HG03139 (cell line): ENCODE measurements at regions not wholly inside any gene's neighbourhood (a gene's known extent, or its start where the extent isn't known, plus 50 kb on each side); places are given as distances from the start of the nearest gene placed in this dataset.
"Not testable (repeated sequence)": the region's sequence is repeated elsewhere in the genome, so short reads cannot be mapped to it uniquely, and the experiment has no call there.

Source experiments
- ATAC-seq: cut with Tn5 transposase; IDR thresholded peaks from one replicate; pipeline ENCODE4 v1.9.1; 2021; ENCODE audit not compliant: unreplicated experiment

- no peak for ATAC-seq
These were observed 800.9 kb downstream of the BCL11A start for GRCh38 chr2:59752512-59752911.

- ATAC-seq, result no peak
These were observed 801.4 kb downstream of the BCL11A start for GRCh38 chr2:59752071-59752470.

DNA sequence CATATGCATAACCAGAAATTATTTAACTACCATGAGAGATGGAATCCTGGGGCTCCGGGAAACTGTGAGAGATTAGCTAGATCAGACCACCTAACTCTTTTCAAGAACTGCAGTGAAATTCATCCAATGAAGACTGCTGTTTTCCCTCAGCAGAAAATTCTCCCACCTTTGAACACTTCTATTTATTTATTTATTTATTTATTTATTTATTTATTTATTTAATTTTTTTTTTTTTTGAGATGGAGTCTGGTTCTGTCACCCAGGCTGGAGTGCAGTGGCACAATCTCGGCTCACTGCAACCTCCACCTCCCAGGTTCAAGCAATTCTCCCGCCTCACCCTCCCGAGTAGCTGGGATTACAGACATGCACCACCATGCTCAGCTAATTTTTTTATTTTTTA lies 802.2 kb downstream of the BCL11A start:
- not testable (repeated sequence) for ATAC-seq

- ATAC-seq, result no peak
These were observed 807.2 kb downstream of the BCL11A start for GRCh38 chr2:59746291-59746690.

DNA sequence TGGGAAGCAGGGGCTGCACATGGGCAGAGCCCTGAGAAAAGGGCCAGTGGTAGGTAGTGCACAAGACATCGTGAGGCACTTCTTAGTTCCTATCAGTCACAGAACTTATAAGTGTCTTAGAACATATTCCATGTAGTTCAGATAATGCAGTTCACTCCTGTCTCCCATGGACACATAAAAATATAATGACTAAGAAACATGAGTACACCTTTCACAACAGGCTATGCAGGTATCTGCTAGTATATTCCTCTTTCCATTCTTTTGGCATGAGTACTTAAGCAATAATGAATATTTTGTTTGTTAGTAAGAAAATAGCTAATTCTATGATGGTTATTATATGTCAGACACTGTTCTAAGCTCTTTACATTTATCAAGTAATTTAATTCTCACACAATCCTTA lies 808.4 kb downstream of the BCL11A start:
- ATAC-seq, result no peak

- ATAC-seq, result no peak
These were observed 809.0 kb downstream of the BCL11A start for GRCh38 chr2:59744436-59744835.

DNA sequence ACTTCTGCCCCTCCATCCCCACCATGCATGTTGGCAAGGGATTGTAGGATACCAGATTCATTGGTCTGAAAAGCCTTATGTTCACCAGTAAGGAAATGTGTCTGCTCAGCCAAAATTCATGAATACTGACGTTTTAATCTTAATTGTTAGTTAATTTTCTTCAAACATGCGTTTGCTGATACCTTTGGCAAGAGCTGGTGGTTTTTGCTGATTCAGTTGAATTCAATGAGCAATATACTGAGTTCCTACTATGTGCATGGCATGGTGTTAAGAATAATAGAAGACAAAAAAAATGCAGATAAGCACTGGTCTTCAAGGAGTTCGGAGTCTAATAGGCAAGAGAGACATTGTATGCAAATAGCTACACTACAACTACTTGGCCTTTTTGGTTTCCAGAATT lies 811.6 kb downstream of the BCL11A start:
- ATAC-seq, result no peak

- no peak for ATAC-seq
These were observed 814.3 kb downstream of the BCL11A start for GRCh38 chr2:59739166-59739565.

- no peak for ATAC-seq
These were observed 816.2 kb downstream of the BCL11A start for GRCh38 chr2:59737299-59737698.

DNA sequence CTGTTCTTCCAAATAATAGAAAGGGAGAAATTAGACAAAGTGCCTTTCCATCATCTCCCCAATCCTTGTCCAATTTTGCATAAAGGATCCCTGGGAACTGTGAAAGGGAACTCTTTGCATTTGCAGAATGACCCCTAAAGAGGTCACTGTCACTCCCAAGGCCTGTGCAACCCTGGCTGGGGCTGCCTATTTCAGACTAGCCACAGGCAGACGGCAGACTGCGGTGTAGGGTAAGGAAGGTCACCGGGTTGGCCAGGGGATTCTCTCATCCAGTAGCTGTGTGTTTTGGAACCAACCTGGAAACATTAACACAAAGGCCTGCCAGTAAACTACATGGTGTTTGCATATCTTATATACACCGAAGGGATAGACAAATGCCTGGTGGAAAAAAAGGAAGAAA lies 818.7 kb downstream of the BCL11A start:
- ATAC-seq, result no peak

GRCh38 chr2:59733970-59734369 lies 819.5 kb downstream of the BCL11A start:
- ATAC-seq, result no peak

- no peak for ATAC-seq
These were observed 819.9 kb downstream of the BCL11A start for GRCh38 chr2:59733567-59733930.

GRCh38 chr2:59732871-59733566 lies 820.4 kb downstream of the BCL11A start:
- no peak for ATAC-seq

- ATAC-seq, result no peak
These were observed 826.3 kb downstream of the BCL11A start for GRCh38 chr2:59727121-59727590.

DNA sequence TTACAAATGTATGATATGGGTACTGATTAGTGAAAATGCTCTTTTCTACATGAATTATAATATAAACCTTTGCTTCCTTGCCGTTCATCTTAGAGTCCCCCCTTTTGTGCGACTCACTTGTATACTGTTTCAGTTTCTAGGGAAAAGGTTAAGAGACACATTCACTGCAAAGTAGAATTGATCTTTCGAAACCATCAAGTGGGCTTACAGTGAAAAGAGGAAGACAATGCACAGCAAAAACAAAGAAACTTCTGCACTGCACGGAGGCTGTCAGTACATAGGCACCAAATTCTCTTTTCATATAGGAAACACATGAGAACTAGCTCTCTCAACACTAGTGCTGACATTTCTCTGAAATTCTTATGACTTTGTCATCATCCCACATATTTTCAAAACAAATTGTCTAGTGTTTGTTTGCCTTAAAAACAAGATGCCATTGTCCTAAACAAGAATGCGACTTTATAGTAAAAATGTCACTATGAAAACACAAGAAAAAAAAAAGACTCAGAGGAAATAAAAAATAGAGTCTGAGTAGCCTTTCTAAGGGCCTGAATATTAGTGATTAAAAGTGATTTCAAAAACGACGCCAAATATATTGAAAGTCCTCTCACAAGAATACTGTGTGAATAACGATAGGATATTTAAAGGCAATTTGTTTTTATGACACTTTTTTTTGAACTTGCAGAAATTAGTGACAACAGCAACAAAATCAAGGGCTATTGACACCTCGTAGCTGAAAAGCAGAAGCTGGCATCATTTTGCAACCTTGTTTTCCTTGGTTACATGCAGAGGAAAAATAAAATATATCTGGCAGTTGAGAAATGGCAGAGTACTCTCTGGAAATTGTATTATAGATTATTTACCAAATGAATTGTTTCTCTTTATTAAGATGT lies 827.0 kb downstream of the BCL11A start:
- ATAC-seq, result no peak

DNA sequence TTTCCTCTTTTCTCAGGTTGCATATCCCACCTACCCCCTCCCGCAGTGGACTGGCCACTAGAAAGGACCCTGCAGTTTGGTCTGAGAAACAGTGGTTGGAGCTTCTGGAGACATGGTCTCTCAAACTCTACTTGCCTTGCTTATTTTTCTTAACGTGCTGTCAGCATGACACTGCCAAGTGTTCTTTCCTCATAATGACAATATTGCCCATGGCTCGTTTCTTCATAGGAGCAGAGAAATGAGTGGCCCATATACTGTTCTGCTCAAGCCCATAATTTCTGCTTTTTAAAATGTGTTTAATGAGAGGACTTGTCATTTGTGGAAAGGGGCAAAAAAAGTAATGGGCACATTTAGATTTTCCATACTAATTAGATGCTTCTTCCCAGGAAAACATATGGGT lies 828.7 kb downstream of the BCL11A start:
- ATAC-seq, result no peak

GRCh38 chr2:59720296-59720866 lies 833.1 kb downstream of the BCL11A start:
- ATAC-seq, result no peak

DNA sequence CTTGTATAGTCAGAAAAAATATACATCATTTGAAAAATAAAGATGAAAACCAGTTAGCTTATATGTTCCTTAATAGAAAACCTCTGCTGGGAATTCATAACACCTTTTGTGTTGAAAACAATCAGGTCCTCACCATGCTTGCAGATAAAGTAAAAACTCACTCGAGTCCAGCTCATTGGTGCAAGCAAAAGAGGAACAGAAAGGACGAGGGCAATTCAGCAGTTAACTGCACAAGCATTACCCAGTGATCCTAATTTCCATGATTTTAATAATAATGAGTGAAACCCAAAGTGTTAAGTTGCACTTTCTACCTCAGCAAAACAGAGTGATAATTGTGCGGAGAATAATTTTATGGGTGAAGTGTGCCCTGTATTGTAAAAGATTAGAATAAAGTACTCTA lies 839.9 kb downstream of the BCL11A start:
- no peak for ATAC-seq

GRCh38 chr2:59711121-59711520 lies 842.3 kb downstream of the BCL11A start:
- no peak for ATAC-seq

GRCh38 chr2:59706729-59707128 lies 846.7 kb downstream of the BCL11A start:
- ATAC-seq, result no peak

DNA sequence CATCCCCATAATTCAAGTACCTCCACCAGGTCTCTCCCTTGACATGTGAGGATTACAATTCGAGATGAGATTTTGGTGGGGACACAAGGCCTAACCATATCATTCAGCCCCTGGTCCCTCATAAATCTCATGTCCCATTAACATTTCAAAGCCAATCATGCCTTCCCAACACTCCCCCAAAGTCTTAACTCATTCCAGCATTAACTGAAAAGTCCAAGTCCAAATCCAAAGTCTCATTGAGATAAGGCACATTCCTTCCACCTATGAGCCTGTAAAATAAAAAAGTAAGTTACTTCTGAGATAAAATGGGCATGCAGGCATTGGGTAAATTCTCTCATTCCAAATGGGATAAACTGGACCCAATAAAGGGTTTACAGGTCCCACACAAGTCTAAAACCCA lies 849.7 kb downstream of the BCL11A start:
- ATAC-seq, result no peak

DNA sequence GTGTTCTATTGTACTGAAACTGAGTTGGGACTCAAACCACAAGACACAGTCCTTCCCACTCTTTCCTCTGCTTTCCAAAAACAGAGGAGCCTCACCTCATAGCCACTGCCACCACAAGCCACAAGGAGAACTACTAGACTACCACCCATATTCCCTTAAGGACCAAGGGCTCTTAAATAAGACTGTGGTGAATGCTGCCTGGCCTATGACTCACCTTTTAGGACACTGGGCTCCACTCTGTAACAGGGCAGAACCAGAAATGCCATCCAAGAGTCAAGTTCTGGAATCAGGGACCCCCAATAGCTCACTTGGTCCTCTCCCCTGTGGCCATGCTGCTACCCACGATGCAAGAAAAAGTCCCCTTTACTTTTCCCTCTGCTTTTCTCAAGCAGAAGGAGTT lies 851.4 kb downstream of the BCL11A start:
- no peak for ATAC-seq
